GM12878 (cell line): ENCODE measurements at regions not wholly inside any gene's neighbourhood (a gene's known extent, or its start where the extent isn't known, plus 50 kb on each side); places are given as distances from the start of the nearest gene placed in this dataset.

Source experiments
- CBX5 ChIP-seq: sonication (generic); IDR thresholded peaks from 2 replicates; pipeline ENCODE4 v1.6.1; 2016; ENCODE audit warnings: low read depth, moderate library complexity, mild to moderate bottlenecking, inconsistent platforms
- CTCF ChIP-seq, 3 experiments: IDR thresholded peaks in 2 of 3; conservative IDR thresholded peaks in 1 of 3; 2 replicates each; pipeline ENCODE4 v1.5.1; 2011; ENCODE audit warnings: low read depth in 3 of 3, low read length in 3 of 3, mild to moderate bottlenecking in 3 of 3, control low read depth in 2 of 3, moderate library complexity in 2 of 3, inconsistent platforms in 1 of 3, mixed read lengths in 1 of 3; ENCODE audit not compliant: control insufficient read depth in 2 of 3, insufficient read depth in 1 of 3; ENCODE audit errors: extremely low read depth in 1 of 3
- EP300 ChIP-seq, 2 experiments: fragments of 150-350 bp in 1 of 2; IDR thresholded peaks; 2 replicates each; pipeline ENCODE4 v1.6.1; 2011 to 2012; ENCODE audit warnings: low read depth in 2 of 2, low read length in 2 of 2, borderline replicate concordance in 1 of 2, improper control_type of control experiment in 1 of 2, inconsistent platforms in 1 of 2; ENCODE audit not compliant: control insufficient read depth in 1 of 2
- POLR2A ChIP-seq: IDR thresholded peaks from 2 replicates; pipeline ENCODE4 v1.6.1; 2011; ENCODE audit warnings: low read depth, mild to moderate bottlenecking, low read length
- REST ChIP-seq: IDR thresholded peaks from 2 replicates; pipeline ENCODE4 v1.6.1; 2012; ENCODE audit warnings: mild to moderate bottlenecking, low read depth, low read length
- SIX5 ChIP-seq: IDR thresholded peaks from 2 replicates; pipeline ENCODE4 v1.6.1; 2011; ENCODE audit warnings: mild to moderate bottlenecking, low read depth, low read length, moderate library complexity; ENCODE audit not compliant: severe bottlenecking

DNA sequence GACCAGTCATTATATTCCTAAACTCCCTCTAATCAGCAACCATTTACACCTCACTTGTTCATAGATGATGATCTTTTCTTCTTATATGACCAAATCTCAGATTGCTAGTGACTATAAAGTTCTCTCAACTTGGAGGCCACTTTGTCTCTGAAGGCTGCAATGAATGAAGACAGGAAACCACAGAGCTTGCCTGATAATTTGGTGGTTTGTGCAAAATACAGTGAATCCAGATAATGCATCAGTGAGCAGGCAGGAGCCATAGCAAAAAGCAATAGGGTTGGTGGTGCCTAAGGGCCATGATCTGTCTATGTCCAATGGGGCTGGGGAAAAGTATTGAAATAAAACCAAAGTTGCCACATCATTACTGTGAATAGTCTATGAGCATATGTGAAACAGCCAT, 123.8 kb upstream of the LRFN5 start:
- TF ChIP-seq POLR2A = no peak
- no peak for TF ChIP-seq EP300 (IDR thresholded peaks at IDR 0.05; ENCODE audit: borderline replicate concordance in 1 of 2, control insufficient read depth in 1 of 2, low read depth in 2 of 2, low read length in 2 of 2)
- no peak for TF ChIP-seq CBX5
- TF ChIP-seq SIX5 = no peak
- no peak for TF ChIP-seq CTCF (IDR thresholded peaks at IDR 0.05 in 2 of 3, conservative IDR thresholded peaks at IDR 0.05 in 1 of 3; ENCODE audit: control insufficient read depth in 2 of 3, extremely low read depth in 1 of 3, insufficient read depth in 1 of 3, low read depth in 3 of 3, low read length in 3 of 3)
- no peak for TF ChIP-seq REST
